ENCODE measurements at regions not wholly inside any gene's neighbourhood (a gene's known extent, or its start where the extent isn't known, plus 50 kb on each side); places are given as distances from the start of the nearest gene placed in this dataset.
A peak's percentile ranks its signal among the peaks of the same experiment; 100 is the strongest.

DNA sequence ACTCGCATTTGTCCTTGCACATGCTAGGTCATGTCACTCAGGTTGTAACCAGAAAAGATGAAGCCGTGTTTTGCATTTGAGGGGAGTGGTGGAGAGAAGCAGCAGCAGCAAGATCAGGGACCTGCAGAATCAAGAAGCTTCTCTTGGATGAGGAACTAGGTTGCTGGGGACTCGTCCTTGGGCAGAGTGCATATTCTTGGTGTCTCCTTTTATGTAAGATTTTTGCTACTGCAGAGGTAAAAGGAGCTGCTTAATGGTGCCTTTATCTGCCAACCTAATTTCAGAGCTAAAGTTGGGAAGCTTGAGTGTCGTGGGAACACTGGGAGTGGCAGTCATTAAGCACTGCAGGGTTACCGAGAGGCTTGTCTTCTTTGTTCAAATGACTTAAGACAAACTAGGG, 236.5 kb downstream of the MAP2K4 start:
- H3K4me1 ChIP-seq (ENCODE audit: low read length) = peaks cover 8% of the 10 kb centered on the region
- H3K4me3 ChIP-seq (ENCODE audit: low read length) = no peak overlapping the region
- no peaks in the 10 kb centered on the region for H3K9me2 ChIP-seq (replicated peaks; ENCODE audit: insufficient read depth, low read length)
- no peaks in the 10 kb centered on the region for H4K20me1 ChIP-seq (ENCODE audit: insufficient read depth, low read depth, low read length)
- peak; percentile 43 for DNase-seq
- no peaks in the 10 kb centered on the region for H3K27me3 ChIP-seq (ENCODE audit: low read length)
- H3K9ac ChIP-seq (ENCODE audit: low read length) = no peak overlapping the region
- no peaks in the 10 kb centered on the region for H3K79me2 ChIP-seq (ENCODE audit: low read length)
- H3K27ac ChIP-seq (ENCODE audit: low read length) = no peak overlapping the region
- no peaks in the 10 kb centered on the region; the same call in 1 of the 2 replicates for H3K9me3 ChIP-seq (ENCODE audit: low read length)
- H2AFZ ChIP-seq (ENCODE audit: low read length) = no peak overlapping the region
- H3K36me3 ChIP-seq (ENCODE audit: insufficient read depth, low read length) = no peaks in the 10 kb centered on the region
- H3K4me2 ChIP-seq (ENCODE audit: low read depth, low read length, poor library complexity, severe bottlenecking) = no peak overlapping the region

DNA sequence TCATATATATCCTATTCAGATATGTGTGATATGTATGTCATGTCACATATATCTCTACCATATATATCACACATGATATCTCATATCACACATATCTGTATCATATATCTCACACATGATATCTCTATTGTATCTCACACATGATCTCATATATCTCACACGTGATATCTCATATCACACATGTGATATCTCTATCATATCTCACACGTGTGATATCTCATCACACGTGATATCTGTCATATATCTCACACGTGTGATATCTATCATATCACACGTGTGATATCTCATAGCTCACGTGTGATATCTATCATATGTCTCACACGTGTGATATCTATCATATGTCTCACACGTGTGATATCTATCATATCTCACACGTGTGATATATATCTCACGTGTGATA, 240.7 kb downstream of the MAP2K4 start:
- H3K4me3 ChIP-seq (ENCODE audit: low read length) = no peak overlapping the region
- no peaks in the 10 kb centered on the region for H3K27me3 ChIP-seq (ENCODE audit: low read length)
- no peaks in the 10 kb centered on the region for H4K20me1 ChIP-seq (ENCODE audit: insufficient read depth, low read depth, low read length)
- no peak overlapping the region for H3K9ac ChIP-seq (ENCODE audit: low read length)
- H3K27ac ChIP-seq (ENCODE audit: low read length) = no peak overlapping the region
- no peaks in the 10 kb centered on the region for H3K9me2 ChIP-seq (replicated peaks; ENCODE audit: insufficient read depth, low read length)
- no peak overlapping the region for H2AFZ ChIP-seq (ENCODE audit: low read length)
- peaks cover 8% of the 10 kb centered on the region for H3K4me1 ChIP-seq (ENCODE audit: low read length)
- no peaks in the 10 kb centered on the region; the same call in 1 of the 2 replicates for H3K9me3 ChIP-seq (ENCODE audit: low read length)
- H3K36me3 ChIP-seq (ENCODE audit: insufficient read depth, low read length) = no peaks in the 10 kb centered on the region
- H3K79me2 ChIP-seq (ENCODE audit: low read length) = no peaks in the 10 kb centered on the region
- no peak overlapping the region for H3K4me2 ChIP-seq (ENCODE audit: low read depth, low read length, poor library complexity, severe bottlenecking)
- no peak for DNase-seq

DNA sequence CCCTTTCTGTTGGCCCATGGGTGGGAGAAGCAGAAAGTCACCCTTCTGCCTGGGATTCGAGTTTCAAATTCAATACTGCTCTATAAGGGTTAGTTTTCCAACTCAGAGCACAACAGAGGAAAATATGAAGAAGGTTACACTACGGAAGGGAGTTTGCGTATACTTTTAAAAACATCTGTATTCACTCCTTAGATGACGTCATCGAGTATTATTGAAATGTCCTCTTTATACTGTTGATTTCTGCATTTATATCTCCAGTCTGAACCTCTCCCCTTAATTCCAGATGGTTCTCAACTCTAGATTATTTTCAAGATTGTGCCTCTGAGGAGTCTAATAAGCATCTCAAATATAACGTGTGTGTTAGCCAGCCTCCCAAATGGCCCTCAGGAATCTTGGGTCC, 249.1 kb downstream of the MAP2K4 start:
- no peak overlapping the region for H2AFZ ChIP-seq (ENCODE audit: low read length)
- no peaks in the 10 kb centered on the region for H3K27me3 ChIP-seq (ENCODE audit: low read length)
- H3K36me3 ChIP-seq (ENCODE audit: insufficient read depth, low read length) = no peaks in the 10 kb centered on the region
- H3K4me1 ChIP-seq (ENCODE audit: low read length) = no peaks in the 10 kb centered on the region
- H4K20me1 ChIP-seq (ENCODE audit: insufficient read depth, low read depth, low read length) = no peaks in the 10 kb centered on the region
- H3K9ac ChIP-seq (ENCODE audit: low read length) = no peak overlapping the region
- DNase-seq = no peak
- no peaks in the 10 kb centered on the region for H3K79me2 ChIP-seq (ENCODE audit: low read length)
- H3K9me3 ChIP-seq (ENCODE audit: low read length) = no peaks in the 10 kb centered on the region
- H3K4me2 ChIP-seq (ENCODE audit: low read depth, low read length, poor library complexity, severe bottlenecking) = no peak overlapping the region
- no peak overlapping the region for H3K4me3 ChIP-seq (ENCODE audit: low read length)
- H3K9me2 ChIP-seq (replicated peaks; ENCODE audit: insufficient read depth, low read length) = no peaks in the 10 kb centered on the region
- H3K27ac ChIP-seq (ENCODE audit: low read length) = no peak overlapping the region

DNA sequence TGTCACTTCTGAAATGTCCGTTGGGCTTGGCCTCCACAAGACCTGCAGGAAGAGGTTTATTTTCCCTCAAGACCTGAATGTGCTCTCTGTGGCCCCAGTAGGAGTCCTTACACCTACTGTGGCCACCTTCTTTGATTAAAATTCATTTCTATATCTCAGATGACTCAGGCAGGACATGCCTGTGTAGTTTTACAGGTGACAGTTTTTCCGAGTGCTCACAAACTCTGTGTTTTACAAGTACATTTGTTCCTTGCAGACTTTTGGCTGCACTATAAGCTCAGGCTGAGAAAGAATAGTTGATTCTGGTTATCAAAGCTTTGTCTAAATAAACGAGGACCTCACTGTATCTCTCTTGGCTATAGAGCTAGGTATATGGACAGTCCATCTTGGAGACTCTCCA, 257.1 kb downstream of the MAP2K4 start:
- H3K27ac ChIP-seq (ENCODE audit: low read length) = no peak overlapping the region
- no peaks in the 10 kb centered on the region for H3K27me3 ChIP-seq (ENCODE audit: low read length)
- no peaks in the 10 kb centered on the region for H3K79me2 ChIP-seq (ENCODE audit: low read length)
- no peak overlapping the region for H3K9ac ChIP-seq (ENCODE audit: low read length)
- no peaks in the 10 kb centered on the region for H3K9me3 ChIP-seq (ENCODE audit: low read length)
- H3K36me3 ChIP-seq (ENCODE audit: insufficient read depth, low read length) = no peaks in the 10 kb centered on the region
- H3K4me2 ChIP-seq (ENCODE audit: low read depth, low read length, poor library complexity, severe bottlenecking) = no peak overlapping the region
- H3K4me3 ChIP-seq (ENCODE audit: low read length) = no peak overlapping the region
- no peak for DNase-seq
- H3K4me1 ChIP-seq (ENCODE audit: low read length) = no peaks in the 10 kb centered on the region
- H2AFZ ChIP-seq (ENCODE audit: low read length) = no peak overlapping the region
- no peaks in the 10 kb centered on the region for H4K20me1 ChIP-seq (ENCODE audit: insufficient read depth, low read depth, low read length)
- no peaks in the 10 kb centered on the region for H3K9me2 ChIP-seq (replicated peaks; ENCODE audit: insufficient read depth, low read length)

DNA sequence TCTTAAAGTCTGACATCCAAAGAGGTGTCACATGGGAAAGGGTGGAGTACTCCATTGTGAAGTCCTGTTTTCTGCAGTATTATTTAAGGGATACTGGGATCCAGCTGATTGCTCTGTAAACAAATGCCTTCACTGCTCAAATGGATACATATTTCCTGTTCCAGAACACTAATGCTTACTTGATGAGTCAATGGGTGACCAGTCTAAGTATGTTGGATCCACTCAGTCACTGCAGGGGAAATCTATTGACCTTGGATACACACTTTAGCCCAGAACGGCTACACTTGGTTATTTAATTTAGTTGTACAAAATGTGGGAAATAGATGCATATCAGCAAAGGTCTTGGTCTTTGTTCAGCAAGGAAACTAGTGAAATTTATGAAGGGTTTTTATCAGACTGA, 261.4 kb downstream of the MAP2K4 start:
- DNase-seq = no peak
- Histone ChIP-seq H3K9ac (ENCODE audit: low read length) (no peak overlapping the region), H3K4me2 (ENCODE audit: low read depth, low read length, poor library complexity, severe bottlenecking) (no peak overlapping the region), H3K9me2 (replicated peaks; ENCODE audit: insufficient read depth, low read length) (no peaks in the 10 kb centered on the region), H3K9me3 (ENCODE audit: low read length) (no peaks in the 10 kb centered on the region), H3K4me3 (ENCODE audit: low read length) (no peak overlapping the region), H3K27me3 (ENCODE audit: low read length) (no peaks in the 10 kb centered on the region), H3K79me2 (ENCODE audit: low read length) (no peaks in the 10 kb centered on the region), H3K36me3 (ENCODE audit: insufficient read depth, low read length) (no peaks in the 10 kb centered on the region), H4K20me1 (ENCODE audit: insufficient read depth, low read depth, low read length) (no peaks in the 10 kb centered on the region), H2AFZ (ENCODE audit: low read length) (no peak overlapping the region), H3K4me1 (ENCODE audit: low read length) (no peaks in the 10 kb centered on the region), H3K27ac (ENCODE audit: low read length) (no peak overlapping the region)

DNA sequence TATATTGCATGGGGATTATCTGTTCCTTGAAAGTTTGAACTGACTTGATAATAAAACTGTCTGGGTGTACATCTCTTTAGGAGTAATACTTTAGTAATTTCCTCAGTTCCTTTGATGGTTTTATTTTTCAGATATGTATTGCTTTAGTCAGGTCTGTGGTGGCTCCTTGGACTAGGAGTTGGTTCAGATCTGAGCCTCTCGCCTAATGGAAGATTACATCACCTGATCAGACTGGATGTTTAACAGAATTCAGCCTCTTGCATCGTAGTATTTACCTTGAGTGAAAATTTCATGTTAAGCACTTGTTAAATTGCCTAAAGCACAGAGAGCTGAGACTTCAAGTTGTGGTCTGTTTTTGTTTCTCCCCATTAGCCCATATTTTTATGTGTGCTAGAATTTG, 267.3 kb downstream of the MAP2K4 start:
- Histone ChIP-seq H2AFZ (ENCODE audit: low read length) (no peak overlapping the region), H3K9me2 (replicated peaks; ENCODE audit: insufficient read depth, low read length) (no peaks in the 10 kb centered on the region), H3K9ac (ENCODE audit: low read length) (no peak overlapping the region), H3K36me3 (ENCODE audit: insufficient read depth, low read length) (no peaks in the 10 kb centered on the region), H3K4me1 (ENCODE audit: low read length) (no peaks in the 10 kb centered on the region), H3K4me2 (ENCODE audit: low read depth, low read length, poor library complexity, severe bottlenecking) (no peak overlapping the region), H4K20me1 (ENCODE audit: insufficient read depth, low read depth, low read length) (no peaks in the 10 kb centered on the region), H3K27ac (ENCODE audit: low read length) (no peak overlapping the region), H3K27me3 (ENCODE audit: low read length) (no peaks in the 10 kb centered on the region), H3K4me3 (ENCODE audit: low read length) (no peak overlapping the region), H3K9me3 (ENCODE audit: low read length) (no peaks in the 10 kb centered on the region), H3K79me2 (ENCODE audit: low read length) (no peaks in the 10 kb centered on the region)
- no peak for DNase-seq

DNA sequence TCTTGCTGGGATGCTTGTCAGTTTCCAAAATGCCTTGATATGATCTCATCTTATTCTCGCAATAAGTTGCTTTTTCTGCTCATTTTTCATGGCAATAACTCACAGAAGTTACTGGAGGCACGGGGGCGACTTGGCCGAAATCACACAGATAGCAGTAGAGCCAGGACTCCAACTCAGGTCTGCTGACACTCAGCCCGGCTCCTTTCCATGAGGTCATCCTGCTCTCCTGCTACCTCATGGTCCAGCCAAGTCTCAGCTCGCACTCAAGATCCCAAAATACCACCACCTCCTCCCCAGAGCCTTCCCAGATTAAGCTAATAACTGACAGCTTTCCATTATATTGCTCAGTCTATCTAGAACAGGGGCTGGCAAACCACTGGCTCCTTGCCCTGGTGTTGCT, 269.5 kb downstream of the MAP2K4 start:
- Histone ChIP-seq H3K4me2 (ENCODE audit: low read depth, low read length, poor library complexity, severe bottlenecking) (no peak overlapping the region), H2AFZ (ENCODE audit: low read length) (no peak overlapping the region), H3K27ac (ENCODE audit: low read length) (no peak overlapping the region), H3K27me3 (ENCODE audit: low read length) (no peaks in the 10 kb centered on the region), H3K36me3 (ENCODE audit: insufficient read depth, low read length) (no peaks in the 10 kb centered on the region), H3K4me1 (ENCODE audit: low read length) (no peaks in the 10 kb centered on the region), H3K9ac (ENCODE audit: low read length) (no peak overlapping the region), H3K9me3 (ENCODE audit: low read length) (no peaks in the 10 kb centered on the region), H3K9me2 (replicated peaks; ENCODE audit: insufficient read depth, low read length) (no peaks in the 10 kb centered on the region), H3K79me2 (ENCODE audit: low read length) (no peaks in the 10 kb centered on the region), H4K20me1 (ENCODE audit: insufficient read depth, low read depth, low read length) (no peaks in the 10 kb centered on the region), H3K4me3 (ENCODE audit: low read length) (no peak overlapping the region)
- DNase-seq = no peak

DNA sequence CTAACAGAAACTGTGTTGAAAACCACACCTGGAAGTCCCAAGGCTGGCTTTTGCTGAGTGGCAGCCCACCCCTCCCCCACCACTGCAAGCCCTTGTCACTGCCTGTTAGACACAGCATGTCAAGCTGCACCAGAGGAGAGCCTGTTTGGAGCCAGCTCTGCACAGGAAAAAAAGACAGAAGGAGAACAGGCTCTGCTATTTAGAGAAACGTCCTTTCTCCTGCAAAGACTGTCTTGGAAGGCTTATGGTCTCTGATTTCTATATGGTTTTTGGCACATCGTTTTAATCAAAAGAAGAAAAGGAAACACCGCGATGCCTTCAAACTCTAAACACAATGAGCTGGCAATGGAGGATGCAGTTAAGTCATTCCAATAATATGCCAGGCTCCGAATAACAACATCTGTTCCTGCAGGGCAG, 275.5 kb downstream of the MAP2K4 start:
- Histone ChIP-seq H3K4me3 (ENCODE audit: low read length) (no peak overlapping the region), H3K9me3 (ENCODE audit: low read length) (no peaks in the 10 kb centered on the region), H3K27me3 (ENCODE audit: low read length) (no peaks in the 10 kb centered on the region), H3K9me2 (replicated peaks; ENCODE audit: insufficient read depth, low read length) (no peaks in the 10 kb centered on the region), H3K4me2 (ENCODE audit: low read depth, low read length, poor library complexity, severe bottlenecking) (no peak overlapping the region), H3K27ac (ENCODE audit: low read length) (no peak overlapping the region), H3K9ac (ENCODE audit: low read length) (no peak overlapping the region), H3K79me2 (ENCODE audit: low read length) (no peaks in the 10 kb centered on the region), H4K20me1 (ENCODE audit: insufficient read depth, low read depth, low read length) (no peaks in the 10 kb centered on the region), H3K4me1 (ENCODE audit: low read length) (no peaks in the 10 kb centered on the region), H3K36me3 (ENCODE audit: insufficient read depth, low read length) (no peaks in the 10 kb centered on the region), H2AFZ (ENCODE audit: low read length) (no peak overlapping the region)
- no peak for DNase-seq

DNA sequence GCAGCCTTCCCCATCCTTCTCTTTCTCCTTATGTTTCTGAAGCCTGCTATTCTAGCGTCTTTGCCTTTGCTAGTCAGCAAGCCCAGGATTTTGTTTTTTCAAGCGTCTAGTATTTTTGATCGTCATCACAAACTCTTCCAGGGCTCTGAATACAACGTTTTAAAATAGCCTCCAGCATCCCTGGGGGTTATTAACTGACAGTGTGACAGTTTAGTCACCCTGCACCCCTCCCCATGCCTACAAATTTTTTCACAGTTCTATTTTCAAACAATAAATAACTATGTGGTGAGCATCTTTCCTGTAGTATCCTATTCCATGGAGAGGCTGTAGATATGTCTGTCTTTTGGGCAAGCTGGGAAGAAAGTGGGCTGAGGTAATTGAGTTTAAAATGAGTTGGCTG, 280.9 kb downstream of the MAP2K4 start:
- no peaks in the 10 kb centered on the region for H3K27me3 ChIP-seq (ENCODE audit: low read length)

More for the DNA sequence above, 280.9 kb downstream of the MAP2K4 start:
- Histone ChIP-seq H3K4me1 (ENCODE audit: low read length) (no peaks in the 10 kb centered on the region), H3K9me3 (ENCODE audit: low read length) (no peaks in the 10 kb centered on the region), H3K27ac (ENCODE audit: low read length) (no peak overlapping the region), H3K9me2 (replicated peaks; ENCODE audit: insufficient read depth, low read length) (no peaks in the 10 kb centered on the region), H3K9ac (ENCODE audit: low read length) (no peak overlapping the region), H3K36me3 (ENCODE audit: insufficient read depth, low read length) (no peaks in the 10 kb centered on the region), H3K79me2 (ENCODE audit: low read length) (no peaks in the 10 kb centered on the region), H2AFZ (ENCODE audit: low read length) (no peak overlapping the region), H4K20me1 (ENCODE audit: insufficient read depth, low read depth, low read length) (no peaks in the 10 kb centered on the region), H3K4me3 (ENCODE audit: low read length) (no peak overlapping the region), H3K4me2 (ENCODE audit: low read depth, low read length, poor library complexity, severe bottlenecking) (no peak overlapping the region)
- no peak for DNase-seq

Data from Karpas-422 (cell line).